DND-41 (cell line): ENCODE measurements at regions not wholly inside any gene's neighbourhood (a gene's known extent, or its start where the extent isn't known, plus 50 kb on each side); places are given as distances from the start of the nearest gene placed in this dataset.

Source experiments
- EZH2 ChIP-seq: IDR thresholded peaks from 3 replicates; pipeline ENCODE4 v1.6.1; 2012; ENCODE audit warnings: borderline replicate concordance, low read depth, mild to moderate bottlenecking, moderate library complexity, low read length, inconsistent platforms; ENCODE audit not compliant: severe bottlenecking
- TF ChIP-seq, protein P1 (sequence below): IDR thresholded peaks from 2 replicates; pipeline ENCODE4 v1.5.1; 2012; ENCODE audit warnings: borderline replicate concordance, low read length, moderate library complexity, mild to moderate bottlenecking; ENCODE audit not compliant: poor library complexity, severe bottlenecking; ENCODE audit errors: extremely low read depth

DNA sequence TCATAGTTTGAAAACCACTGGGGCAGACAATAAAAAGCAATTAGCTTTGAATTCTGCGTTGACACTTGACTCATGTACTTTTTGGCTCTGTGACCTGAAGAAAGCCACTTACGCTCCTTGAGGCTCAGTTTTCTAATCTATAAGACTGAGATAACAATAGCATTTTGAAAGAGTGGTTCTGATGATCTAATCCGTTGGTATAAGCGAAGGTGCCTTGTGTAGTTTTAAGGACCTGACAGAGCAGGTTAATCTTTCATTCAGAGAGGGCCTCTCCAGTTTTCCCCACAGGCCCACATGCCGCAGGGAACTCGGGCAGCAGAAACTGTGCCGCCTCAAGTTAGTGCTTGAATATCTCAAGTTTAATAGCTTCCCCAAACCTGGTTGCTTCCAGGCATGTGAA, 306.0 kb upstream of the GBE1 start:
- TF ChIP-seq, protein P1, sequence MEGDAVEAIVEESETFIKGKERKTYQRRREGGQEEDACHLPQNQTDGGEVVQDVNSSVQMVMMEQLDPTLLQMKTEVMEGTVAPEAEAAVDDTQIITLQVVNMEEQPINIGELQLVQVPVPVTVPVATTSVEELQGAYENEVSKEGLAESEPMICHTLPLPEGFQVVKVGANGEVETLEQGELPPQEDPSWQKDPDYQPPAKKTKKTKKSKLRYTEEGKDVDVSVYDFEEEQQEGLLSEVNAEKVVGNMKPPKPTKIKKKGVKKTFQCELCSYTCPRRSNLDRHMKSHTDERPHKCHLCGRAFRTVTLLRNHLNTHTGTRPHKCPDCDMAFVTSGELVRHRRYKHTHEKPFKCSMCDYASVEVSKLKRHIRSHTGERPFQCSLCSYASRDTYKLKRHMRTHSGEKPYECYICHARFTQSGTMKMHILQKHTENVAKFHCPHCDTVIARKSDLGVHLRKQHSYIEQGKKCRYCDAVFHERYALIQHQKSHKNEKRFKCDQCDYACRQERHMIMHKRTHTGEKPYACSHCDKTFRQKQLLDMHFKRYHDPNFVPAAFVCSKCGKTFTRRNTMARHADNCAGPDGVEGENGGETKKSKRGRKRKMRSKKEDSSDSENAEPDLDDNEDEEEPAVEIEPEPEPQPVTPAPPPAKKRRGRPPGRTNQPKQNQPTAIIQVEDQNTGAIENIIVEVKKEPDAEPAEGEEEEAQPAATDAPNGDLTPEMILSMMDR = no peak
- TF ChIP-seq EZH2 = no peak
